SK-N-SH (cell line): ENCODE measurements at regions not wholly inside any gene's neighbourhood (a gene's known extent, or its start where the extent isn't known, plus 50 kb on each side); places are given as distances from the start of the nearest gene placed in this dataset.

Experiments
- CTCF ChIA-PET: fragments of 300-600, 350-600 bp; formaldehyde crosslinking; extraction: SDS; loops from one replicate; lab custom pipeline; 2021; lab: Yijun Ruan, JAX
- POLR2A ChIA-PET: fragments of 350-600 bp; sonication (Branson Sonifier 250); formaldehyde crosslinking; extraction: SDS; loops from one replicate; lab custom pipeline; 2020; ENCODE audit warnings: antibody characterized with exemption, inconsistent platforms; lab: Yijun Ruan, JAX
- DNase-seq: peaks from one replicate; pipeline ENCODE4 v3.0.0; 2012
- H2AFZ ChIP-seq: fragments of 200-600 bp; sonication (generic); 2 replicates; pipeline ENCODE4 v1.8.1; 2016; ENCODE audit warnings: antibody characterized with exemption, mild to moderate bottlenecking, low read depth
- H3F3A ChIP-seq: fragments of 200-600 bp; sonication (generic); replicated peaks from 2 replicates; pipeline ENCODE3; 2016; ENCODE audit warnings: antibody characterized with exemption, mild to moderate bottlenecking; ENCODE audit not compliant: insufficient read depth
- H3K27ac ChIP-seq, 2 experiments: fragments of 200-500 bp in 1 of 2; fragments of 200-600 bp in 1 of 2; sonication (Bioruptor generic) in 1 of 2; sonication (generic), shearing (Covaris generic) in 1 of 2; 2 replicates each; pipeline versions ENCODE4 v1.5.1 to v1.6.1; 2014 to 2016; ENCODE audit warnings: low read depth in 2 of 2, inconsistent platforms in 1 of 2, low read length in 1 of 2, mild to moderate bottlenecking in 1 of 2, mixed read lengths in 1 of 2
- H3K27me3 ChIP-seq: fragments of 200-600 bp; sonication (generic), shearing (Covaris generic); 2 replicates; pipeline ENCODE4 v1.6.1; 2016; ENCODE audit warnings: mixed run types; ENCODE audit not compliant: insufficient read depth
- H3K36me3 ChIP-seq, 2 experiments: fragments of 200-500 bp in 1 of 2; fragments of 200-600 bp in 1 of 2; sonication (Bioruptor generic) in 1 of 2; sonication (generic) in 1 of 2; replicated peaks in 1 of 2; 2 replicates each; pipeline versions ENCODE3 to v1.5.1; 2014 to 2016; ENCODE audit warnings: low read length in 1 of 2, mild to moderate bottlenecking in 1 of 2; ENCODE audit not compliant: insufficient read depth in 2 of 2, control insufficient read depth in 1 of 2
- H3K4me1 ChIP-seq, 2 experiments: fragments of 200-500 bp in 1 of 2; fragments of 200-600 bp in 1 of 2; sonication (Bioruptor generic) in 1 of 2; sonication (generic), shearing (Covaris generic) in 1 of 2; 2 replicates each; pipeline versions ENCODE4 v1.5.1 to v1.6.1; 2014 to 2016; ENCODE audit warnings: low read depth in 1 of 2, low read length in 1 of 2, mixed run types in 1 of 2; ENCODE audit not compliant: insufficient read depth in 2 of 2, control insufficient read depth in 1 of 2
- H3K4me2 ChIP-seq: fragments of 200-600 bp; sonication (generic), shearing (Covaris generic); 2 replicates; pipeline ENCODE4 v1.6.1; 2017; ENCODE audit warnings: mixed run types
- H3K4me3 ChIP-seq, 2 experiments: fragments of 200-500 bp in 1 of 2; fragments of 200-600 bp in 1 of 2; sonication (Bioruptor generic) in 1 of 2; sonication (generic), shearing (Covaris generic) in 1 of 2; 2 replicates each; pipeline versions ENCODE4 v1.5.1 to v1.8.1; 2014 to 2016; ENCODE audit warnings: low read depth in 2 of 2, inconsistent platforms in 1 of 2, low read length in 1 of 2, mild to moderate bottlenecking in 1 of 2, mixed read lengths in 1 of 2, moderate library complexity in 1 of 2
- H3K79me2 ChIP-seq: fragments of 200-600 bp; sonication (generic); 2 replicates; pipeline ENCODE4 v1.8.1; 2017; ENCODE audit warnings: mild to moderate bottlenecking; ENCODE audit not compliant: insufficient read depth
- H3K9ac ChIP-seq: fragments of 200-600 bp; sonication (generic); 2 replicates; pipeline ENCODE4 v1.6.1; 2017; ENCODE audit warnings: mixed run types
- H3K9me2 ChIP-seq: fragments of 200-600 bp; sonication (generic); 2 replicates; pipeline ENCODE4 v1.6.1; 2017; ENCODE audit warnings: mixed run types
- H3K9me3 ChIP-seq: fragments of 200-600 bp; sonication (generic); 2 replicates; pipeline ENCODE4 v1.6.1; 2017; ENCODE audit warnings: mixed run types, mild to moderate bottlenecking, moderate library complexity
- H4K20me1 ChIP-seq: fragments of 200-600 bp; sonication (generic); 2 replicates; pipeline ENCODE4 v1.6.1; 2017; ENCODE audit warnings: mild to moderate bottlenecking, mixed run types; ENCODE audit not compliant: insufficient read depth
- EZH2phosphoT487 ChIP-seq: fragments of 200-600 bp; sonication (generic); IDR thresholded peaks from 2 replicates; pipeline ENCODE4 v1.6.1; 2017; ENCODE audit warnings: low read depth, mixed run types, mild to moderate bottlenecking, antibody characterized with exemption, moderate library complexity, borderline replicate concordance
- FOSL2 ChIP-seq: IDR thresholded peaks from 2 replicates; pipeline ENCODE4 v1.4.0; 2012; ENCODE audit warnings: low read depth, mild to moderate bottlenecking, moderate library complexity, borderline replicate concordance
- FOXJ3 ChIP-seq: sonication (generic); formaldehyde crosslinking; IDR thresholded peaks from 2 replicates; pipeline ENCODE4 v1.5.1; 2020; ENCODE audit warnings: mild to moderate bottlenecking, missing genetic modification reagents
- GABPA ChIP-seq: IDR thresholded peaks from 2 replicates; pipeline ENCODE4 v1.4.0; 2012; ENCODE audit warnings: low read depth, mild to moderate bottlenecking
- GATA2 ChIP-seq: sonication (generic); formaldehyde crosslinking; IDR thresholded peaks from 2 replicates; pipeline ENCODE4 v1.5.0; 2020; ENCODE audit warnings: mild to moderate bottlenecking, missing genetic modification reagents
- MXI1 ChIP-seq: IDR thresholded peaks from 2 replicates; pipeline ENCODE4 v1.6.1; 2012; ENCODE audit warnings: mild to moderate bottlenecking, low read depth, low read length, improper control_type of control experiment
- NFIC ChIP-seq: IDR thresholded peaks from 2 replicates; pipeline ENCODE4 v1.4.0; 2012; ENCODE audit warnings: borderline replicate concordance
- RAD21 ChIP-seq: IDR thresholded peaks from 2 replicates; pipeline ENCODE4 v1.6.1; 2012; ENCODE audit warnings: mild to moderate bottlenecking, low read length
- RCOR1 ChIP-seq: fragments of 150-350 bp; IDR thresholded peaks from 2 replicates; pipeline ENCODE4 v1.6.1; 2017; ENCODE audit warnings: antibody characterized with exemption, low read length
- RXRA ChIP-seq: IDR thresholded peaks from 2 replicates; pipeline ENCODE4 v1.4.0; 2012; ENCODE audit warnings: low read depth, mild to moderate bottlenecking, borderline replicate concordance
- SIN3A ChIP-seq: IDR thresholded peaks from 2 replicates; pipeline ENCODE4 v1.6.1; 2012; ENCODE audit warnings: low read depth, mild to moderate bottlenecking, low read length, moderate library complexity, borderline replicate concordance
- SMC3 ChIP-seq: IDR thresholded peaks from 2 replicates; pipeline ENCODE4 v1.6.1; 2012; ENCODE audit warnings: low read depth, low read length, improper control_type of control experiment
- TAF1 ChIP-seq: IDR thresholded peaks from 2 replicates; pipeline ENCODE4 v1.6.1; 2012; ENCODE audit warnings: low read depth, mild to moderate bottlenecking, low read length, moderate library complexity, borderline replicate concordance
- TCF12 ChIP-seq: IDR thresholded peaks from 2 replicates; pipeline ENCODE4 v1.4.0; 2012
- USF1 ChIP-seq: IDR thresholded peaks from 2 replicates; pipeline ENCODE4 v1.4.0; 2012; ENCODE audit warnings: low read depth, borderline replicate concordance
- YY1 ChIP-seq: IDR thresholded peaks from 2 replicates; pipeline ENCODE4 v1.4.0; 2012; ENCODE audit warnings: low read depth, mild to moderate bottlenecking
- ZBTB33 ChIP-seq: IDR thresholded peaks from 2 replicates; pipeline ENCODE4 v1.4.0; 2012; ENCODE audit warnings: low read depth, borderline replicate concordance
- WGBS: methylation state at CpG from one replicate; pipeline ENCODE4 v1.1.6; 2017; ENCODE audit warnings: low lambda C conversion rate; 5-methylcytosine and 5-hydroxymethylcytosine counted together

- TF ChIP-seq USF1 = no peak
- no peak for TF ChIP-seq FOXJ3
- TF ChIP-seq TAF1 = no peak
- TF ChIP-seq EZH2phosphoT487 = no peak
- TF ChIP-seq SIN3A = no peak
- TF ChIP-seq RCOR1 = no peak
- TF ChIP-seq NFIC = no peak
- no peak for TF ChIP-seq YY1
These were observed 56.5 kb upstream of the GZMB start (continued) for GRCh38 chr14:24690492-24690891.

GRCh38 chr14:24688030-24688658, 54.2 kb upstream of the GZMB start:
- CTCF ChIA-PET = no interaction called here
- no peaks in the 10 kb centered on the region for H3K36me3 ChIP-seq
- H3K79me2 ChIP-seq = no peaks in the 10 kb centered on the region
- no peaks in the 10 kb centered on the region for H3K9me2 ChIP-seq
- no peaks in the 10 kb centered on the region for H4K20me1 ChIP-seq
- H3K4me2 ChIP-seq = no peak overlapping the region
- TF ChIP-seq EZH2phosphoT487 = no peak
- TF ChIP-seq RAD21 = no peak
- TF ChIP-seq RCOR1 = no peak
- no peak for TF ChIP-seq SMC3
- TF ChIP-seq GABPA = no peak
- no peak for TF ChIP-seq YY1
- TF ChIP-seq RXRA = no peak
- TF ChIP-seq GATA2 (CRISPR knock-in tag) = no peak
- no peak for TF ChIP-seq TCF12
- TF ChIP-seq ZBTB33 = no peak
- no peak for TF ChIP-seq FOXJ3
- no peak for TF ChIP-seq FOSL2
- no peak for TF ChIP-seq MXI1
- WGBS = 10% methylated on average over 6 of the region's 6 CpGs
- DNase-seq = no peak
- POLR2A ChIA-PET = no interaction called here
- H3K27me3 ChIP-seq = no peaks in the 10 kb centered on the region
- H3K27ac ChIP-seq = no peak overlapping the region
- H3K4me3 ChIP-seq = no peak overlapping the region
- H3F3A ChIP-seq = no peaks in the 10 kb centered on the region
- no peaks in the 10 kb centered on the region for H3K9me3 ChIP-seq
- no peaks in the 10 kb centered on the region for H3K4me1 ChIP-seq
- no peak overlapping the region for H2AFZ ChIP-seq
- H3K9ac ChIP-seq = no peak overlapping the region
